Superior temporal gyrus (tissue), 1 donor: ENCODE measurements at regions not wholly inside any gene's neighbourhood (a gene's known extent, or its start where the extent isn't known, plus 50 kb on each side); places are given as distances from the start of the nearest gene placed in this dataset.

Experiments used
- DNase-seq: peaks from one replicate; pipeline ENCODE4 v3.0.0-alpha.2; 2016; ENCODE audit errors: extremely low spot score

- DNase-seq: no peak
Measured at GRCh38 chr16:54370278-54371040, 83.9 kb upstream of the IRX3 start.

- DNase-seq: no peak
Measured at GRCh38 chr16:54369861-54370260, 83.3 kb upstream of the IRX3 start.

GRCh38 chr16:54366943-54367342, 80.4 kb upstream of the IRX3 start:
- no peak for DNase-seq

- no peak for DNase-seq
Measured at GRCh38 chr16:54365990-54366634, 79.5 kb upstream of the IRX3 start.

- no peak for DNase-seq
Measured at GRCh38 chr16:54363766-54364165, 77.2 kb upstream of the IRX3 start.

GRCh38 chr16:54362591-54363206, 76.1 kb upstream of the IRX3 start:
- no peak for DNase-seq

- DNase-seq: no peak
Measured at GRCh38 chr16:54361246-54361645, 74.7 kb upstream of the IRX3 start.

- DNase-seq: no peak
Measured at GRCh38 chr16:54360681-54361080, 74.1 kb upstream of the IRX3 start.

GRCh38 chr16:54359555-54359954, 73.0 kb upstream of the IRX3 start:
- DNase-seq: no peak

GRCh38 chr16:54359081-54359480, 72.5 kb upstream of the IRX3 start:
- no peak for DNase-seq

- DNase-seq: no peak
Measured at GRCh38 chr16:54356391-54356790, 69.8 kb upstream of the IRX3 start.

- no peak for DNase-seq
Measured at GRCh38 chr16:54355251-54355650, 68.7 kb upstream of the IRX3 start.

- DNase-seq: no peak
Measured at GRCh38 chr16:54353097-54353496, 66.5 kb upstream of the IRX3 start.

GRCh38 chr16:54351171-54351570, 64.6 kb upstream of the IRX3 start:
- no peak for DNase-seq

- DNase-seq: no peak
Measured at GRCh38 chr16:54347961-54348360, 61.4 kb upstream of the IRX3 start.

GRCh38 chr16:54346041-54346440, 59.5 kb upstream of the IRX3 start:
- no peak for DNase-seq

- DNase-seq: no peak
Measured at GRCh38 chr16:54344646-54345630, 58.4 kb upstream of the IRX3 start.

GRCh38 chr16:54342966-54343365, 56.4 kb upstream of the IRX3 start:
- DNase-seq: no peak

- DNase-seq: no peak
Measured at GRCh38 chr16:54341892-54342776, 55.5 kb upstream of the IRX3 start.

GRCh38 chr16:54340531-54340930, 53.9 kb upstream of the IRX3 start:
- DNase-seq: no peak
